MM.1S (cell line): ENCODE measurements at regions not wholly inside any gene's neighbourhood (a gene's known extent, or its start where the extent isn't known, plus 50 kb on each side); places are given as distances from the start of the nearest gene placed in this dataset.
A peak's percentile ranks its signal among the peaks of the same experiment; 100 is the strongest.

Experiments
- DNase-seq: peaks from one replicate; pipeline ENCODE4 v3.0.0-alpha.2; 2015
- H2AFZ ChIP-seq: fragments of 300-600 bp; sonication (generic); 2 replicates; pipeline ENCODE4 v1.6.0; 2016; ENCODE audit warnings: antibody characterized with exemption, low read length
- H3F3A ChIP-seq: fragments of 300-600 bp; sonication (generic); 2 replicates; pipeline ENCODE4 v1.6.1; 2016; ENCODE audit warnings: mild to moderate bottlenecking, antibody characterized with exemption, low read length, moderate library complexity, mixed read lengths; ENCODE audit not compliant: insufficient read depth
- H3K27ac ChIP-seq: fragments of 300-600 bp; sonication (generic); 2 replicates; pipeline ENCODE4 v1.5.1; 2016; ENCODE audit warnings: mild to moderate bottlenecking, low read length
- H3K27me3 ChIP-seq: fragments of 300-600 bp; sonication (generic); replicated peaks from 2 replicates; pipeline ENCODE4 v1.6.0; 2016; ENCODE audit warnings: low read length; ENCODE audit not compliant: insufficient read depth
- H3K36me3 ChIP-seq: fragments of 300-600 bp; sonication (generic); replicated peaks from 2 replicates; pipeline ENCODE4 v1.6.1; 2016; ENCODE audit warnings: mild to moderate bottlenecking, low read length, mixed read lengths; ENCODE audit not compliant: insufficient read depth
- H3K4me1 ChIP-seq: fragments of 300-600 bp; sonication (generic); 2 replicates; pipeline ENCODE4 v1.6.1; 2016; ENCODE audit warnings: low read length, mixed read lengths
- H3K4me2 ChIP-seq: fragments of 300-600 bp; sonication (generic); 2 replicates; pipeline ENCODE4 v1.6.0; 2016; ENCODE audit warnings: low read depth, low read length
- H3K4me3 ChIP-seq: fragments of 300-600 bp; sonication (generic); 2 replicates; pipeline ENCODE4 v1.5.1; 2016; ENCODE audit warnings: low read length, mixed read lengths
- H3K79me2 ChIP-seq: fragments of 300-600 bp; sonication (generic); 2 replicates; pipeline ENCODE4 v1.6.1; 2016; ENCODE audit warnings: mixed run types, low read length, mixed read lengths
- H3K9ac ChIP-seq: fragments of 300-600 bp; sonication (generic); 2 replicates; pipeline ENCODE4 v1.6.1; 2016; ENCODE audit warnings: low read length, mixed read lengths
- H3K9me2 ChIP-seq: fragments of 300-600 bp; sonication (generic); replicated peaks from 2 replicates; pipeline ENCODE4 v1.6.1; 2016; ENCODE audit warnings: mild to moderate bottlenecking, low read length, mixed read lengths; ENCODE audit not compliant: insufficient read depth
- H3K9me3 ChIP-seq: fragments of 300-600 bp; sonication (generic); replicated peaks from 2 replicates; pipeline ENCODE4 v1.6.1; 2016; ENCODE audit warnings: mild to moderate bottlenecking, low read length, mixed read lengths; ENCODE audit not compliant: insufficient read depth
- H4K20me1 ChIP-seq: fragments of 300-600 bp; sonication (generic); 2 replicates; pipeline ENCODE4 v1.6.1; 2016; ENCODE audit warnings: mild to moderate bottlenecking, low read length, moderate library complexity, mixed read lengths; ENCODE audit not compliant: insufficient read depth
- EZH2 ChIP-seq: fragments of 300-600 bp; sonication (generic); optimal IDR thresholded peaks from 2 replicates; pipeline ENCODE3; 2017; ENCODE audit warnings: low read depth, mild to moderate bottlenecking, antibody characterized with exemption, low read length, mixed read lengths
- EZH2phosphoT487 ChIP-seq: fragments of 300-600 bp; sonication (generic); IDR thresholded peaks from 2 replicates; pipeline ENCODE4 v1.6.1; 2018; ENCODE audit warnings: antibody characterized with exemption, low read length
- TF ChIP-seq, protein P1 (sequence below): fragments of 300-600 bp; sonication (generic); IDR thresholded peaks from 2 replicates; pipeline ENCODE4 v1.5.1; 2016; ENCODE audit warnings: antibody characterized with exemption, low read length, mixed read lengths

DNA sequence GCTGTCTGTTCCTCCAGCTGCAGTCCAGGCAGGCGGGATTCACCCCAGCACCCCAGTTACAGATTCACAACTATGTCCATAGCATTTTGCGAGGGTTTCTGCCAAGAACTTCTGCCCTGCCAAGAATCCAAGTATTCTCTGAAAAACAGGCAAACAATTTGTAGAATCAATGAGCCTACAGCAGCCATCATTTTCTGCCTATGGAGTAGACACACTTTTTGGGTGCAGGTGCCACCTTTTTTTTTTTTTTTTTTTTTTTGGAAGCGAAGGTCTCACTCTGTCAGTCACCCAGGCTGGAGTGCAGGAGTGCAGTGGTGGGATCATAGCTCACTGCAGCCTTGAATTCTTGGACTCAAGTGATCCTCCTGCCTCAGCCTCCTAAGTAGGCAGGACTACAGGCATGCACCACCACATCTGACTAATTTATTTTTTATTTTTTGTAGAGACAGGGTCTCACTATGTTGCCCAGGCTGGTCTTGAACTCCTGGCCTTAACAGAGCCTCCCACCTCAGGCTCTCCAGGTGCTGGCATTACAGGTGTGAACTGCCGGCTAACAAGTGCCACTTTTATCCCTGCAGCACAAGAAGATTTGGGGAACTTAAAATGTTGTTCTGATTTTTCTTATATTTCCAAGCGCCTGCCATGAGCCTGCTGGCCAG, 195.1 kb downstream of the SNX19 start:
- H3K79me2 ChIP-seq = no peaks in the 10 kb centered on the region
- H3K9me3 ChIP-seq = no peaks in the 10 kb centered on the region
- no peak overlapping the region for H2AFZ ChIP-seq
- H3K4me1 ChIP-seq = no peaks in the 10 kb centered on the region
- DNase-seq = no peak
- H3K27ac ChIP-seq = no peak overlapping the region
- H3K9ac ChIP-seq = no peak overlapping the region
- H3K4me2 ChIP-seq = no peak overlapping the region
- TF ChIP-seq, protein P1, sequence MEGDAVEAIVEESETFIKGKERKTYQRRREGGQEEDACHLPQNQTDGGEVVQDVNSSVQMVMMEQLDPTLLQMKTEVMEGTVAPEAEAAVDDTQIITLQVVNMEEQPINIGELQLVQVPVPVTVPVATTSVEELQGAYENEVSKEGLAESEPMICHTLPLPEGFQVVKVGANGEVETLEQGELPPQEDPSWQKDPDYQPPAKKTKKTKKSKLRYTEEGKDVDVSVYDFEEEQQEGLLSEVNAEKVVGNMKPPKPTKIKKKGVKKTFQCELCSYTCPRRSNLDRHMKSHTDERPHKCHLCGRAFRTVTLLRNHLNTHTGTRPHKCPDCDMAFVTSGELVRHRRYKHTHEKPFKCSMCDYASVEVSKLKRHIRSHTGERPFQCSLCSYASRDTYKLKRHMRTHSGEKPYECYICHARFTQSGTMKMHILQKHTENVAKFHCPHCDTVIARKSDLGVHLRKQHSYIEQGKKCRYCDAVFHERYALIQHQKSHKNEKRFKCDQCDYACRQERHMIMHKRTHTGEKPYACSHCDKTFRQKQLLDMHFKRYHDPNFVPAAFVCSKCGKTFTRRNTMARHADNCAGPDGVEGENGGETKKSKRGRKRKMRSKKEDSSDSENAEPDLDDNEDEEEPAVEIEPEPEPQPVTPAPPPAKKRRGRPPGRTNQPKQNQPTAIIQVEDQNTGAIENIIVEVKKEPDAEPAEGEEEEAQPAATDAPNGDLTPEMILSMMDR = no peak
- TF ChIP-seq EZH2 (no peak), EZH2phosphoT487 (no peak)
- H3K9me2 ChIP-seq = no peaks in the 10 kb centered on the region
- H3K36me3 ChIP-seq = no peaks in the 10 kb centered on the region
- no peak overlapping the region for H3K4me3 ChIP-seq
- no peaks in the 10 kb centered on the region for H3F3A ChIP-seq
- no peaks in the 10 kb centered on the region for H4K20me1 ChIP-seq
- H3K27me3 ChIP-seq = no peaks in the 10 kb centered on the region

DNA sequence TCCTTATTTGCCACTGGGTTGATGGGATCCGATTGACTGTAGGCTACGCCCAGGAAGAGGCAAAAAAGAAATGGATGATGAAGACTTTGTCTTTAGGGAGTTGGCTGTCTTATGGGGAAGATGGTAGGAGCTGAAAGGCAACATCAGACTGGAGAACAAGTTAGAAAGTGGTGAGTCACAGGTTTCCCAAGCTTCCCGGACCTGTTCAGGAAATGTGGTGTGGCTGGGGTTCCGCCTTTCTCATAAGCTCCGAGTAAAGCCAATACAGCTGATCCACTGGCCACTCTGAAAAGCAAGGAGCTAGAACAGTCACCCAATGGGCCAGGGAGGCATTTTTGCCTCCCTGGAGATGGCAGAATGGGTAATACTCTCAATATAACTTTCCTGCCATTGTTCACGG, 194.5 kb downstream of the SNX19 start:
- H3K36me3 ChIP-seq = no peaks in the 10 kb centered on the region
- H3K4me1 ChIP-seq = no peaks in the 10 kb centered on the region
- H3K9me2 ChIP-seq = no peaks in the 10 kb centered on the region
- H3K9ac ChIP-seq = no peak overlapping the region
- H2AFZ ChIP-seq = no peak overlapping the region
- H3K4me2 ChIP-seq = no peak overlapping the region
- no peaks in the 10 kb centered on the region for H3F3A ChIP-seq
- H4K20me1 ChIP-seq = no peaks in the 10 kb centered on the region
- no peak overlapping the region for H3K4me3 ChIP-seq
- no peaks in the 10 kb centered on the region for H3K27me3 ChIP-seq
- no peak overlapping the region for H3K27ac ChIP-seq
- H3K9me3 ChIP-seq = no peaks in the 10 kb centered on the region
- no peak for TF ChIP-seq EZH2phosphoT487
- no peaks in the 10 kb centered on the region for H3K79me2 ChIP-seq
- no peak for DNase-seq

DNA sequence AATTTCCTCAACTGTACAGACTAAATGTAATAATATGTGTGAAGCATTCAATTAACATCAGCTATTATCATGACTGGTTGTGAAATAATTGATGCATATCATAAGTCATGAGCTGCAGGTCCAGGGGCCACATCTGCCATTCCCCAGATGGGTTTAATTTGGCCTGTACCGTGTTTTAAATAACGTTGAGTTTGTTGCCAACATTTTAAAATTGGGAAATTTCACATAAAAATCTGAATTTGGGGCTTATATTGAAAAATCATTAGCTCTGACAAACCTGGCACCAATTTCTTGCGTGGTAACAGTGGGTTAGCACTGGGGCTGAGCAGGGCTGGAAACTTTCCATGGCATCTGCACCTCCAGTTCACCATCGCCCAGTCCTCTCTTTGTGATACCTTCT, 193.9 kb downstream of the SNX19 start:
- DNase-seq = no peak
- Histone ChIP-seq H3K4me1 (no peaks in the 10 kb centered on the region), H2AFZ (no peak overlapping the region), H3F3A (no peaks in the 10 kb centered on the region), H3K9me3 (no peaks in the 10 kb centered on the region), H3K4me2 (no peak overlapping the region), H4K20me1 (no peaks in the 10 kb centered on the region), H3K27ac (no peak overlapping the region), H3K79me2 (no peaks in the 10 kb centered on the region), H3K36me3 (no peaks in the 10 kb centered on the region), H3K9ac (no peak overlapping the region), H3K9me2 (no peaks in the 10 kb centered on the region), H3K27me3 (no peaks in the 10 kb centered on the region), H3K4me3 (no peak overlapping the region)
- TF ChIP-seq EZH2 = no peak

DNA sequence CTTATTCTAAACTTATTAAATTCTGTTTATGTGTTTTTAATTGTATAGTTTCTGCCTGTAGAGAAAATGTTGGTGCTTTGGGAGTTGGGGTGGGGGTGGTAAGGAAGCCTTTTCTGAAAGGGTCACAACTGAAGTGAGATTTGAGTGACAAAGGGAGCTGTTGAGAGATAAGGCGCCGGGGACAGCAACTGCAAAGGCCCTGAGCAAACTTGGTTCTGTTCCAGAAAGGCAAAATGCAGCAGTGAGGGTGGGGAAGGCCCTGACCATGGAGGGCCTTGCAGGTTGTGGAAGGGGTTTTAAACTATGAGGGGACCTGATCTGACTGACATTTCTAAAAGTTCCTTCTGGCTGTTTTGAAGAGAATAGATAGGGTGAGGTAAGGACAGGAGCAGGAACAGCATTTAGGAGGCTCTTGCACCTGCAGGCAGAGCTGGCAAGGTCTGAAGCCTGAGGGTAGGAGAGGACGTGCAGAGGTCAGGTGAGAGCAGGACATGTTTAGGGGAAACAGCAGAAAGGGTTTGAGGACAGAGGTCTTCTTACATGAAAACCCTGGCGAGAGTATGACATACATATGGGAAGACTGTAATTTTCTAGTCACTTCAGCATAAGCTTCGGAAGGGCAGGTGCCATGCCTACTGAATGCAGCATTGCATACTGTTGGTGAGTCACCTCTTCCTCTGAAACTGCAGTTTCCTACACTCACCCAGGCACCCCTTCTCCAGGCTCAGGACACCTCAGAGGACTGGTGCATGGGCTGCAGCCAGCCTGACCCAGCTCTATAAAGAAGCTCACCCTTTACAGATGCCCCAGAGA, 190.7 kb downstream of the SNX19 start:
- Histone ChIP-seq H3K9me3 (no peaks in the 10 kb centered on the region), H3K4me3 (no peak overlapping the region), H3K79me2 (no peaks in the 10 kb centered on the region), H2AFZ (no peak overlapping the region), H3F3A (no peaks in the 10 kb centered on the region), H3K27me3 (no peaks in the 10 kb centered on the region), H3K36me3 (no peaks in the 10 kb centered on the region), H4K20me1 (no peaks in the 10 kb centered on the region), H3K4me2 (no peak overlapping the region), H3K9ac (no peak overlapping the region), H3K4me1 (no peaks in the 10 kb centered on the region), H3K9me2 (no peaks in the 10 kb centered on the region), H3K27ac (no peak overlapping the region)
- no peak for TF ChIP-seq EZH2phosphoT487
- no peak for TF ChIP-seq EZH2
- TF ChIP-seq, protein P1 = no peak
- peak; percentile 4 for DNase-seq
